ENCODE measurements at regions not wholly inside any gene's neighbourhood (a gene's known extent, or its start where the extent isn't known, plus 50 kb on each side); places are given as distances from the start of the nearest gene placed in this dataset.
A peak's percentile ranks its signal among the peaks of the same experiment; 100 is the strongest.
"Not testable (repeated sequence)": the region's sequence is repeated elsewhere in the genome, so short reads cannot be mapped to it uniquely, and the experiment has no call there.

GRCh38 chr6:131460614-131461000, 112.4 kb upstream of the ARG1 start:
- Mint-ChIP-seq H3K27ac (no peak overlapping the region), H3K4me3 (no peak overlapping the region)

GRCh38 chr6:131469130-131469529, 103.9 kb upstream of the ARG1 start:
- H3K9me3 Mint-ChIP-seq, result peaks cover 18% of the 10 kb centered on the region
- no peak for DNase-seq (ENCODE audit: low spot score in 2 of 2, unreplicated experiment in 2 of 2)
- H3K27ac Mint-ChIP-seq, result no peak overlapping the region
- peaks cover 2% of the 10 kb centered on the region for H3K36me3 Mint-ChIP-seq
- TF ChIP-seq CTCF (IDR thresholded peaks at IDR 0.05; ENCODE audit: unreplicated experiment), result no peak
- no peaks in the 10 kb centered on the region for H3K27me3 Mint-ChIP-seq (ENCODE audit: low read depth)
- H3K4me3 Mint-ChIP-seq, result no peak overlapping the region
- H3K4me1 Mint-ChIP-seq, result peaks cover 9% of the 10 kb centered on the region

More at GRCh38 chr6:131460614-131461000, 112.4 kb upstream of the ARG1 start:
- H3K4me1 Mint-ChIP-seq, result peaks cover 18% of the 10 kb centered on the region
- H3K27me3 Mint-ChIP-seq (ENCODE audit: low read depth), result no peaks in the 10 kb centered on the region
- TF ChIP-seq CTCF (IDR thresholded peaks at IDR 0.05; ENCODE audit: unreplicated experiment), result no peak
- H3K36me3 Mint-ChIP-seq, result no peaks in the 10 kb centered on the region
- no peak for DNase-seq (ENCODE audit: low spot score in 2 of 2, unreplicated experiment in 2 of 2)
- no peaks in the 10 kb centered on the region for H3K9me3 Mint-ChIP-seq

- H3K4me3 Mint-ChIP-seq, result no peak overlapping the region
- H3K9me3 Mint-ChIP-seq, result peaks cover 23% of the 10 kb centered on the region
- no peaks in the 10 kb centered on the region for H3K27me3 Mint-ChIP-seq (ENCODE audit: low read depth)
- peaks cover 5% of the 10 kb centered on the region for H3K36me3 Mint-ChIP-seq
- DNase-seq (ENCODE audit: low spot score in 2 of 2, unreplicated experiment in 2 of 2), result no peak
- H3K27ac Mint-ChIP-seq, result no peak overlapping the region
- H3K4me1 Mint-ChIP-seq, result peaks cover 9% of the 10 kb centered on the region
- TF ChIP-seq CTCF (IDR thresholded peaks at IDR 0.05; ENCODE audit: unreplicated experiment), result no peak
These were observed 102.5 kb upstream of the ARG1 start for GRCh38 chr6:131470534-131470933.

- DNase-seq (ENCODE audit: low spot score in 2 of 2, unreplicated experiment in 2 of 2), result no peak
- Mint-ChIP-seq H3K4me1 (peaks cover 9% of the 10 kb centered on the region), H3K27me3 (ENCODE audit: low read depth) (no peaks in the 10 kb centered on the region), H3K4me3 (no peak overlapping the region), H3K27ac (no peak overlapping the region), H3K36me3 (peaks cover 5% of the 10 kb centered on the region), H3K9me3 (peaks cover 25% of the 10 kb centered on the region)
- no peak for TF ChIP-seq CTCF (IDR thresholded peaks at IDR 0.05; ENCODE audit: unreplicated experiment)
These were observed 101.7 kb upstream of the ARG1 start for GRCh38 chr6:131471331-131471730.

GRCh38 chr6:131473303-131473702, 99.7 kb upstream of the ARG1 start:
- H3K4me3 Mint-ChIP-seq; H3K36me3 Mint-ChIP-seq; DNase-seq (ENCODE audit: low spot score in 2 of 2, unreplicated experiment in 2 of 2); H3K27me3 Mint-ChIP-seq (ENCODE audit: low read depth); H3K4me1 Mint-ChIP-seq; H3K27ac Mint-ChIP-seq: not testable (repeated sequence)
- H3K9me3 Mint-ChIP-seq, result peaks cover 22% of the 10 kb centered on the region

GRCh38 chr6:131476362-131476761, 96.7 kb upstream of the ARG1 start:
- TF ChIP-seq CTCF (IDR thresholded peaks at IDR 0.05; ENCODE audit: unreplicated experiment), result no peak
- no peak for DNase-seq (ENCODE audit: low spot score in 2 of 2, unreplicated experiment in 2 of 2)
- Mint-ChIP-seq H3K4me1 (peaks cover 11% of the 10 kb centered on the region), H3K27me3 (ENCODE audit: low read depth) (no peaks in the 10 kb centered on the region), H3K4me3 (no peak overlapping the region), H3K9me3 (peaks cover 22% of the 10 kb centered on the region), H3K36me3 (peaks cover 5% of the 10 kb centered on the region), H3K27ac (no peak overlapping the region)

- H3K36me3 Mint-ChIP-seq; H3K27me3 Mint-ChIP-seq (ENCODE audit: low read depth); DNase-seq (ENCODE audit: low spot score in 2 of 2, unreplicated experiment in 2 of 2); H3K4me3 Mint-ChIP-seq: not testable (repeated sequence)
- H3K4me1 Mint-ChIP-seq, result peaks cover 11% of the 10 kb centered on the region
- H3K9me3 Mint-ChIP-seq, result peaks cover 19% of the 10 kb centered on the region
- peak overlapping the region; percentile 87 for H3K27ac Mint-ChIP-seq
These were observed 94.2 kb upstream of the ARG1 start for GRCh38 chr6:131478740-131479211.
